ENCODE measurements at regions not wholly inside any gene's neighbourhood (a gene's known extent, or its start where the extent isn't known, plus 50 kb on each side); places are given as distances from the start of the nearest gene placed in this dataset.

- no peak for TF ChIP-seq OSR1 (CRISPR knock-in tag; IDR thresholded peaks at IDR 0.05)
- TF ChIP-seq GLIS3 (CRISPR knock-in tag; IDR thresholded peaks at IDR 0.05) = no peak
- TF ChIP-seq PPARA (CRISPR knock-in tag; IDR thresholded peaks at IDR 0.05; ENCODE audit: borderline replicate concordance) = no peak
- TF ChIP-seq ZNF565 (CRISPR knock-in tag; conservative IDR thresholded peaks at IDR 0.05; ENCODE audit: low read depth) = no peak
- TF ChIP-seq ZFP30 (CRISPR knock-in tag; IDR thresholded peaks at IDR 0.05) = no peak
- no peak for TF ChIP-seq ZNF70 (CRISPR knock-in tag; IDR thresholded peaks at IDR 0.05)
- TF ChIP-seq TOX (CRISPR knock-in tag; IDR thresholded peaks at IDR 0.05; ENCODE audit: borderline replicate concordance) = no peak
- no peak for TF ChIP-seq ZNF8 (CRISPR knock-in tag; IDR thresholded peaks at IDR 0.05)
- TF ChIP-seq ZC3H10 (CRISPR knock-in tag; IDR thresholded peaks at IDR 0.05) = no peak
- TF ChIP-seq ZFP3 (CRISPR knock-in tag; IDR thresholded peaks at IDR 0.05) = no peak
- TF ChIP-seq ARNTL (CRISPR knock-in tag; IDR thresholded peaks at IDR 0.05; ENCODE audit: borderline replicate concordance, low read depth) = no peak
- ATAC-seq = no peak
These were observed 89.7 kb upstream of the ARRDC4 start for GRCh38 chr15:97870771-97871170.

GRCh38 chr15:97874139-97874538 is 86.4 kb upstream of the ARRDC4 start:
- TF ChIP-seq CSRNP3 (CRISPR knock-in tag; IDR thresholded peaks at IDR 0.05) = no peak
- no peak for TF ChIP-seq ZFP3 (CRISPR knock-in tag; IDR thresholded peaks at IDR 0.05)
- TF ChIP-seq ZFP30 (CRISPR knock-in tag; IDR thresholded peaks at IDR 0.05) = no peak
- no peak for TF ChIP-seq OSR1 (CRISPR knock-in tag; IDR thresholded peaks at IDR 0.05)
- TF ChIP-seq ZNF8 (CRISPR knock-in tag; IDR thresholded peaks at IDR 0.05) = no peak
- no peak for TF ChIP-seq CSDC2 (CRISPR knock-in tag; IDR thresholded peaks at IDR 0.05)
- TF ChIP-seq POU6F1 (CRISPR knock-in tag; IDR thresholded peaks at IDR 0.05; ENCODE audit: borderline replicate concordance, low read depth) = no peak
- no peak for TF ChIP-seq TCF4 (CRISPR knock-in tag; IDR thresholded peaks at IDR 0.05; ENCODE audit: borderline replicate concordance)
- no peak for TF ChIP-seq TOX (CRISPR knock-in tag; IDR thresholded peaks at IDR 0.05; ENCODE audit: borderline replicate concordance)
- TF ChIP-seq GLIS3 (CRISPR knock-in tag; IDR thresholded peaks at IDR 0.05) = no peak

GRCh38 chr15:97875025-97875512 is 85.4 kb upstream of the ARRDC4 start:
- peak; percentile 55 for ATAC-seq

More at GRCh38 chr15:97874139-97874538, 86.4 kb upstream of the ARRDC4 start:
- no peak for ATAC-seq

GRCh38 chr15:97875513-97876280 is 84.8 kb upstream of the ARRDC4 start:
- TF ChIP-seq ZNF8 (CRISPR knock-in tag; IDR thresholded peaks at IDR 0.05) (no peak), ZFP30 (CRISPR knock-in tag; IDR thresholded peaks at IDR 0.05) (no peak), PPARA (CRISPR knock-in tag; IDR thresholded peaks at IDR 0.05; ENCODE audit: borderline replicate concordance) (no peak), TSHZ2 (CRISPR knock-in tag; IDR thresholded peaks at IDR 0.05) (no peak), ZC3H10 (CRISPR knock-in tag; IDR thresholded peaks at IDR 0.05) (no peak)
- ATAC-seq = peak; percentile 97

More at GRCh38 chr15:97875025-97875512, 85.4 kb upstream of the ARRDC4 start:
- no peak for TF ChIP-seq ZNF70 (CRISPR knock-in tag; IDR thresholded peaks at IDR 0.05)
- TF ChIP-seq GLIS3 (CRISPR knock-in tag; IDR thresholded peaks at IDR 0.05) = no peak
- no peak for TF ChIP-seq TSHZ2 (CRISPR knock-in tag; IDR thresholded peaks at IDR 0.05)
- no peak for TF ChIP-seq RARB (CRISPR knock-in tag; IDR thresholded peaks at IDR 0.05)
- no peak for TF ChIP-seq ZC3H10 (CRISPR knock-in tag; IDR thresholded peaks at IDR 0.05)
- no peak for TF ChIP-seq ARNTL (CRISPR knock-in tag; IDR thresholded peaks at IDR 0.05; ENCODE audit: borderline replicate concordance, low read depth)
- TF ChIP-seq ZFP30 (CRISPR knock-in tag; IDR thresholded peaks at IDR 0.05) = no peak

Data from SK-N-SH treated with all-trans-retinoic acid at 6 μM for 48 hours (cell line).